AG09319 (cell line): ENCODE measurements at regions not wholly inside any gene's neighbourhood (a gene's known extent, or its start where the extent isn't known, plus 50 kb on each side); places are given as distances from the start of the nearest gene placed in this dataset.

Source experiments
- DNase-seq: peaks from one replicate; pipeline ENCODE4 v3.0.0-alpha.2; 2010; ENCODE audit warnings: low read depth; ENCODE audit errors: extremely low read depth
- TF ChIP-seq, protein P1 (sequence below): IDR thresholded peaks from 2 replicates; pipeline ENCODE4 v1.5.1; 2011; ENCODE audit warnings: low read depth, mild to moderate bottlenecking, inconsistent platforms, low read length, moderate library complexity

DNA sequence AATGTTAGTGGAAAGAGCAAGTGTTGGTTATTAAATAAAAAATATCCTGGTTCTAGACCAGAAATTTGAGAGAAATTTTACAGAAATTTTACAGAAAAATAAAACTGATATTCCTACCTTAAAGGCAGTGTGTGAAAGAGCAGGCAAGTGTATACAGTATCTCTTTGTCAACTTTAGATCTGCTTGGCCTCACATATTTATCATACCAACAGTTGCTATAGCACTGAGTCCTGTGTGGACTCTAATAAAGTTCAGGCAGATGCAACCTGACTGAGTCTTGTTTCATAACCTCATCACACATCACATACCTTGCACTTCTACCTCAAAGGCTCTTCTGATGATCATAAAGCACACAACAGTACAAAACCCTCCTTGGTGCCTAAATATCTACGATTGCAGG, 552.4 kb upstream of the PCDH15 start:
- no peak for DNase-seq
- TF ChIP-seq, protein P1, sequence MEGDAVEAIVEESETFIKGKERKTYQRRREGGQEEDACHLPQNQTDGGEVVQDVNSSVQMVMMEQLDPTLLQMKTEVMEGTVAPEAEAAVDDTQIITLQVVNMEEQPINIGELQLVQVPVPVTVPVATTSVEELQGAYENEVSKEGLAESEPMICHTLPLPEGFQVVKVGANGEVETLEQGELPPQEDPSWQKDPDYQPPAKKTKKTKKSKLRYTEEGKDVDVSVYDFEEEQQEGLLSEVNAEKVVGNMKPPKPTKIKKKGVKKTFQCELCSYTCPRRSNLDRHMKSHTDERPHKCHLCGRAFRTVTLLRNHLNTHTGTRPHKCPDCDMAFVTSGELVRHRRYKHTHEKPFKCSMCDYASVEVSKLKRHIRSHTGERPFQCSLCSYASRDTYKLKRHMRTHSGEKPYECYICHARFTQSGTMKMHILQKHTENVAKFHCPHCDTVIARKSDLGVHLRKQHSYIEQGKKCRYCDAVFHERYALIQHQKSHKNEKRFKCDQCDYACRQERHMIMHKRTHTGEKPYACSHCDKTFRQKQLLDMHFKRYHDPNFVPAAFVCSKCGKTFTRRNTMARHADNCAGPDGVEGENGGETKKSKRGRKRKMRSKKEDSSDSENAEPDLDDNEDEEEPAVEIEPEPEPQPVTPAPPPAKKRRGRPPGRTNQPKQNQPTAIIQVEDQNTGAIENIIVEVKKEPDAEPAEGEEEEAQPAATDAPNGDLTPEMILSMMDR = no peak

DNA sequence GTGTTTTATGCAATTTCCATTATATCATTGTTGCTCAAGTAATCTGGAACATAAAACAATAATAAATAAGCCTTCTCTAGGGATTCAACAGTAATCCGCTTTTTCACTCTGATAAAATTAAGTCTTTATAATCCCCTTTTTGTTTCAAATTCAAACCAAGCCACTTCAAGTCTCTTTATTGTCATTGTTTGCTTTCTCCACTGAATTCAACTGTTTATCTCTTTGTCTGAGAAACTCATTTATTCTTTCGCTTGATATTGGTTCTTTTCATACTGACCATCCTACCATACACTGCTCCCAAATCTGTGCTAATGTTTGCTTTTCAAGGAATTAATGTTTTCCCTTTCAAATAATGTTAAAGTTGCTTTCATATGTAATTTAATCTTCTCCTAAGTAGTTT, 550.4 kb upstream of the PCDH15 start:
- TF ChIP-seq, protein P1 = no peak
- no peak for DNase-seq

DNA sequence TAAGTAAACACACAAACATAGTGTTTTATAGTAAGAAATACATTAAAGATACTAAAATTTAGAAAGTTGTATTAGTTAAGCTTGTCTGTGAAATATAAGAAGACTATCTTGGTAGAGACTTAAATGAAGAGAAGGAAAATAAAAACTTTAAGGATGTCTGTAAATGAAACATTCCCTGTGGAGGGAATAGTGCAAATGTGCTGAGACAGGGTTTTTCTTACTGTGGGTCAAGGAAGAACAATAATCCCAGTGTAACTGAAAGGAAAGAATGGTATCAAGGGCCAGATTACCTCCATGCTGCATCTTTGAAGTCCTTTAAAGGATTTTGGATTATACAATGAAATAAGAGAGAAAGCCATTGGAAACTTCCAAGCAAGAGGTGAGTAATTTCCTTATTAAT, 547.5 kb upstream of the PCDH15 start:
- no peak for DNase-seq
- TF ChIP-seq, protein P1 = no peak

DNA sequence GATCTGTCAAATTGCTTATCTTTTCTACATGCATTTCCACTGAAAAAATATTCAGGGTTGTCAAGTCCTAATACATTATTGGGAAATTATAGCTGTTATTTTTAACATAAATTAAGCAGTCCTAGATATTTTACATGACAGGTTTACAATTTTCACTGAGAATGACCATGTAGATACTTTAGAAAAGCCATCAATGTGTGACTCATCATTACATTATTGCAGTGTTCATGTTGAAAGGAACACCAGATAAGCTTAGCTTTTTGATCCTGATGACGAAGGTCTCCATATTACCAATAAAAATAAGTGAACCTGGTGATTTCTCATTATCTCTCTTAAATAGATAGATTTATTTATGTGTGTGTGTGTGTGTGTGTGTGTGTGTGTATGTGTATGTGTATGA, 529.5 kb upstream of the PCDH15 start:
- TF ChIP-seq, protein P1 = no peak

DNA sequence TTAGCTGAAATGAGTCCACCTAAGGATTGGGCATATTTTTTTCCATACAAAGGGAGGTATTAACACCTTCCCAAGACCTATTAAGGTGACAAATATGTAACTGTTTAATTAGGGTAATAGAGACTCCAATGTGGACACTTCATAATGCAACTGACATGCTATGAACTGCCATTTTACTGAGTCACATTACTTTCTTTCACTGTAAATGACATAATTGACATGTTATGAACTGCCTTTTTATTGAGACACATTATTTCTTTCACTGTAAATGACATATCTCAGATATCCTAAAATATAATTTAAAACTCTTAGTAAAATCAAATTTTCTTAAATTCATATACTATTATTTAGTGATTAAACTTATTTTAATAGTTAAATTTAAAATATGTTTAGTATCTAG, 528.8 kb upstream of the PCDH15 start:
- TF ChIP-seq, protein P1 = no peak
- no peak for DNase-seq

More for the DNA sequence above, 529.5 kb upstream of the PCDH15 start:
- no peak for DNase-seq

DNA sequence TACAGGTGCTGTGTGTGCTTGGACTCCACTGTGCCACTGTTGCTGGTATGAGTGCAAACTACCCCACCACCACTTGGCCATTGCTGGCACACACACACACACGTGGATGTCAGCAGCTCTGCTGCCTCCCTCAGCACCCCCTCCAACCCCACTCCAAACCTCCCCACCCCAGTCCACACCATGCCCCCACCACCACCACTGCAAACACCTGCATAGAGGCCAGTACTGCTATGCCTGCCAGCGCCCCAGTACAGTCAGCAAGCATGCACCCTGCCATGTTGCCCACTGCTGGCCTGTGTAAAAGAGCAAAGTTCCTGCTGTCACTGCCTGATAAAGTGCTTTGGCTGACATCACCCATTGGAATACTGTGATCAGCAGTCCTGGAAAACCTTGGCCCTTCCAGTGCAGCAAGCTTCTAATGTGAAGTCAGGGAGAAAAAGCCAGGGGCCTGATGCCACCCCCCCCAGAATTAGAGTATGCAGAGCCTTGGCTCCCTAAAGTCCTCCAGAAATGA, 519.2 kb upstream of the PCDH15 start:
- no peak for DNase-seq
- TF ChIP-seq, protein P1 = no peak

DNA sequence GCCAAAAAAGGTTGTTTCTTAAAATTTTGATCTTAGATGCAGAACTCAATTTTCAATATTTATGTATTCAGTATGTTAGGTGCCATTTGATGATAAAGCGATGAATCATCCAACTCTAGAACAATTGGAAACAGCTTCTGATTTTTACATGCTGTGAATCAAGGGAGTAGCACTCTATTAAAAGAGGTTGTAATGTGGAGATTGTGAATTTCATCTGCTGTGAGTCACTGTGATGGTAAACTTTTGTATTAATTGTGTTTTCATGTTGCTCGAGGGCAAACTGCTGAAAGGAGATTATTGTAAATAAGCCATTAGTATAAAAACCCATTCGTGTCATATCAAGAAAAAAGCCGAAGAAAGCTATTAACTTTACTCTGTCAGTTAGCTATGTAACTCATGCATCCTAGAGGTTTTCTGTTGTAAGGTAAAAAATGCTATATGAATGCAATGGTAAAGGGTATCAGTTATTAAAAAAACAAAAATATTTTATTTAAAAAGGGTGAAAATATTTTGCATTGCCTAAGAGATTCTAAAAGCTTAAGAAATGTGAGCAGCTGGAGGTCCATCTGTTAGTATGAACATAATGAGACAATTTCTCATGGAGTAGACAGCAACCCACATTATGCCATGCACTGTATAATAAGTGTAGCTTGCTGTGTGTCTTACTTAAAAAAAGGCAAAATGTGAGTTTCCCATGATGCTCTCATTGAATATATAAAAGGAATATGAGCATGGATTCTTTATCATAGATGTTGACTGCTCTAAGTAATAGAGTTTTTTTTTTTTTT, 511.0 kb upstream of the PCDH15 start:
- DNase-seq = no peak

More for the DNA sequence above, 511.0 kb upstream of the PCDH15 start:
- TF ChIP-seq, protein P1 = no peak
